Mammary epithelial cell (primary cell): ENCODE measurements at regions not wholly inside any gene's neighbourhood (a gene's known extent, or its start where the extent isn't known, plus 50 kb on each side); places are given as distances from the start of the nearest gene placed in this dataset.

Experiments used
- CTCF ChIP-seq, 2 donors: IDR thresholded peaks in 1 of 2; conservative IDR thresholded peaks in 1 of 2; 2 replicates each; pipeline ENCODE4 v1.5.1; 2011 to 2012; ENCODE audit warnings: inconsistent platforms in 2 of 2, low read length in 2 of 2, mild to moderate bottlenecking in 2 of 2, control low read depth in 1 of 2, low read depth in 1 of 2; ENCODE audit not compliant: insufficient read depth in 1 of 2; ENCODE audit errors: extremely low read depth in 1 of 2
- EZH2 ChIP-seq: IDR thresholded peaks from 2 replicates; pipeline ENCODE4 v1.6.1; 2012; ENCODE audit warnings: low read length, inconsistent platforms, borderline replicate concordance

GRCh38 chr14:62604524-62604923, 440.7 kb downstream of the KCNH5 start:
- TF ChIP-seq CTCF (conservative IDR thresholded peaks at IDR 0.05 in 1 of 2, IDR thresholded peaks at IDR 0.05 in 1 of 2; ENCODE audit: extremely low read depth in 1 of 2, insufficient read depth in 1 of 2, low read depth in 1 of 2, low read length in 2 of 2), result no peak
- no peak for TF ChIP-seq EZH2
